Progenitor cell of endocrine pancreas (in vitro differentiated cells): ENCODE measurements at regions not wholly inside any gene's neighbourhood (a gene's known extent, or its start where the extent isn't known, plus 50 kb on each side); places are given as distances from the start of the nearest gene placed in this dataset.

ENCODE experiments used
- DNase-seq: peaks from one replicate; pipeline ENCODE4 v3.0.0; 2021; ENCODE audit warnings: low spot score; ENCODE audit not compliant: unreplicated experiment
- H3K27ac Mint-ChIP-seq: 2 replicates; pipeline ENCODE4 v1.8.0; 2021; ENCODE audit warnings: mild to moderate bottlenecking, moderate library complexity, mixed read lengths
- H3K27me3 Mint-ChIP-seq: 2 replicates; pipeline ENCODE4 v1.8.0; 2021; ENCODE audit warnings: mixed read lengths
- H3K36me3 Mint-ChIP-seq: 2 replicates; pipeline ENCODE4 v1.8.0; 2022; ENCODE audit warnings: mixed read lengths; ENCODE audit not compliant: insufficient read depth
- H3K4me1 Mint-ChIP-seq: 2 replicates; pipeline ENCODE4 v1.8.0; 2021; ENCODE audit warnings: low read depth, mixed read lengths
- H3K4me3 Mint-ChIP-seq: 2 replicates; pipeline ENCODE4 v1.8.0; 2021; ENCODE audit warnings: low read depth, mild to moderate bottlenecking, moderate library complexity, mixed read lengths
- H3K9me3 Mint-ChIP-seq: 2 replicates; pipeline ENCODE4 v1.8.0; 2021; ENCODE audit warnings: low read depth, mixed read lengths
- TF ChIP-seq, protein P1 (sequence below): fragments of 200-600 bp; sonication (generic); IDR thresholded peaks from one replicate; pipeline ENCODE4 v1.5.0; 2021; ENCODE audit warnings: antibody characterized with exemption, mild to moderate bottlenecking; ENCODE audit not compliant: unreplicated experiment

DNA sequence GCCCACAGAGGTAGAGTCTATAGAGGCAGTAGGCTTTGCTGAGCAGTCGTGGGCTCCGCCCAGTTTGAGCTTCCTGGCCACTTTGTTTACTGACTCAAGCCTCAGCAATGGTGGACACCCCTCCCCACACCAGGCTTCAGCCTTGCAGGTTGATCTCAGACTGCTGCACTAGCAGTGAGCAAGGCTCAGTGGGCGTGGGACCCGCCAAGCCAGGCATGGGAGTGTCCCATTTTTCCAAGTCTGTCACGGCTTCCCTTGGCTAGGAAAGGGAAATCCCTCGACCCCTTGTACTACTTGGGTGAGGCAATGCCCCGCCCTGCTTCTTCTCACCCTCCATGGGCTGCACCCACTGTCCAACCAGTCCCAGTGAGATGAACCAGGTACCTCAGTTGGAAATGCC lies 135.3 kb upstream of the NT5E start:
- Mint-ChIP-seq H3K9me3 (peaks cover 19% of the 10 kb centered on the region), H3K36me3 (no peaks in the 10 kb centered on the region), H3K4me3 (no peak overlapping the region), H3K4me1 (no peaks in the 10 kb centered on the region), H3K27me3 (no peaks in the 10 kb centered on the region), H3K27ac (no peak overlapping the region)
- TF ChIP-seq, protein P1, sequence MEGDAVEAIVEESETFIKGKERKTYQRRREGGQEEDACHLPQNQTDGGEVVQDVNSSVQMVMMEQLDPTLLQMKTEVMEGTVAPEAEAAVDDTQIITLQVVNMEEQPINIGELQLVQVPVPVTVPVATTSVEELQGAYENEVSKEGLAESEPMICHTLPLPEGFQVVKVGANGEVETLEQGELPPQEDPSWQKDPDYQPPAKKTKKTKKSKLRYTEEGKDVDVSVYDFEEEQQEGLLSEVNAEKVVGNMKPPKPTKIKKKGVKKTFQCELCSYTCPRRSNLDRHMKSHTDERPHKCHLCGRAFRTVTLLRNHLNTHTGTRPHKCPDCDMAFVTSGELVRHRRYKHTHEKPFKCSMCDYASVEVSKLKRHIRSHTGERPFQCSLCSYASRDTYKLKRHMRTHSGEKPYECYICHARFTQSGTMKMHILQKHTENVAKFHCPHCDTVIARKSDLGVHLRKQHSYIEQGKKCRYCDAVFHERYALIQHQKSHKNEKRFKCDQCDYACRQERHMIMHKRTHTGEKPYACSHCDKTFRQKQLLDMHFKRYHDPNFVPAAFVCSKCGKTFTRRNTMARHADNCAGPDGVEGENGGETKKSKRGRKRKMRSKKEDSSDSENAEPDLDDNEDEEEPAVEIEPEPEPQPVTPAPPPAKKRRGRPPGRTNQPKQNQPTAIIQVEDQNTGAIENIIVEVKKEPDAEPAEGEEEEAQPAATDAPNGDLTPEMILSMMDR: no peak
- DNase-seq: no peak

DNA sequence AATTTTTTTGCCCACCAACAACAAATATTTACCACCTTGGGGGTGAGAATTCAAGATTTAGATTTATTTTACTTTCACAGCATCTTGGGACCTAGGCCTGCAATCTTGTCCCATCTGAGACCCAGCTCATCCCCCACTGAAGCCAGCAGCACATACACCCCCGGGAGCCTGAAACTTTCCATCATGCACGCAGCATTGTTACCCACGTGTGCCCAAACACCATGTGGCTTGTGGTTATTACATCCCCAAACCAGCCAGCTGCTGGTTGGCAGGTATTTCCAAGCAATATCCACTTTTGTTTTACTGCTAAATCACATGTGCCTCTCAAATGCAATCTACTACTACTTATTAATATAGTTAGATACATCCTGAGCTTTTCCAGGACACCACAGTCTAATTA lies 149.3 kb upstream of the NT5E start:
- no peaks in the 10 kb centered on the region for H3K36me3 Mint-ChIP-seq
- peaks cover 5% of the 10 kb centered on the region for H3K9me3 Mint-ChIP-seq
- H3K27me3 Mint-ChIP-seq: peaks cover 3% of the 10 kb centered on the region
- no peaks in the 10 kb centered on the region for H3K4me1 Mint-ChIP-seq
- H3K4me3 Mint-ChIP-seq: no peak overlapping the region
- no peak for DNase-seq
- TF ChIP-seq, protein P1: no peak
- H3K27ac Mint-ChIP-seq: no peak overlapping the region

DNA sequence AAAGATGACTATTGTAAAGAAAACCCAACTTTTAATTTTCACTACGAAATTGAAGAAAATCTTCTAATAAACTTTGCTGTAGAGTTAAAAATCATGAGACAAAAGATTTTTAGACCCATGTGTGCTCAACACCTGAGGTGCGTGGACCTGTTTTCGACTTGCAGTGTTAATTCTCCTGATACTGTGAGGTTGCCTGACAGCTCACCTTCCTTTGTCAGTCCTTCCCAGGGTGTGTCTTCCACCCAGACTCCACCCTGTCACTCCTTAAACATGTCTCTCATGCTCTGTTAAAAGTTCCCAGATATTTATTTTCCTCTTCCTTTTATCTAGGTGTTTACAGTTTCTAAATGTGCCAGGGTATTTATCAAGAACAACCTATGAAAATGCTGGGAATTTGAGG lies 151.3 kb upstream of the NT5E start:
- Mint-ChIP-seq H3K4me3 (no peak overlapping the region), H3K27me3 (peaks cover 9% of the 10 kb centered on the region), H3K9me3 (peaks cover 2% of the 10 kb centered on the region), H3K36me3 (no peaks in the 10 kb centered on the region), H3K4me1 (no peaks in the 10 kb centered on the region), H3K27ac (no peak overlapping the region)
- no peak for DNase-seq
- TF ChIP-seq, protein P1: no peak

DNA sequence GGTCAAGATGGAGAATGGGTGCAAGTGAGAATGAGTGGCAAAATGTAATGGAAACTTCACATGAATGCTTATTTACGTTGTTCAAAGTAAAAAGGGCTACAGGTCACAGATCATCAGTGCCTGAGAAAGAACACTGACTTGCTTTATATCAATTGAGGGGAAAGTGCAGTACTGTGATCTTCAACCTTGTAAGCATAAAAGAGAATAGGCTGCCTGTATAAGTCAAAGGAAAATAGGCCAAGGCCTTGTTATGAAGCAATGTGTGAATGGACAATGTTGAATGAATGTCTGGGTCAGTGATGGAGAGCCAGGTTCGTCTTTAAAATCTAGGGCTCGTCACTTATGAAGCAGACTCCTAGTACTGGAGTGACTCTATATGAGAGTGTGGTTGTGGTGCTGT lies 158.6 kb upstream of the NT5E start:
- Mint-ChIP-seq H3K36me3 (no peaks in the 10 kb centered on the region), H3K9me3 (no peaks in the 10 kb centered on the region), H3K27me3 (peaks cover 12% of the 10 kb centered on the region), H3K4me1 (peaks cover 3% of the 10 kb centered on the region), H3K27ac (no peak overlapping the region), H3K4me3 (no peak overlapping the region)
- TF ChIP-seq, protein P1: no peak
- DNase-seq: no peak

DNA sequence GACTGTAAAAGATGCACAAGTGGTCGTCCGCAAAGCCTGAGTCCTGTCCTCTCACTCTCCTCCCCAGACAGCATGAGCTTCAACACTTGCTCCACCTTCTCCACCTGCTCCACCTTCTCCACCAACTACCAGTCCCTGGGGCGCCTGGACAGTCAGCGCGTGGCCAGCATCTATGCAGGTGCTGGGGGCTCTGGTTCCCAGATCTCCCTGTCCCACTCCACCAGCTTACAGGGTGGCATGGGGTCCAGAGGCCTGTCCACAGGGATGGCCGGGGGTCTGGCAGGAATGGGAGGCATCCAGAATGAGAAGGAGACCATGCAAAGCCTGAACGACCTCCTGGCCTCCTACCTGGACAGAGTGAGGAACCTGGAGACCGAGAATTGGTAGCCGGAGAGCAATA lies 162.2 kb upstream of the NT5E start:
- TF ChIP-seq, protein P1: no peak

More for the DNA sequence above, 162.2 kb upstream of the NT5E start:
- DNase-seq: no peak
- peaks cover 3% of the 10 kb centered on the region for H3K4me1 Mint-ChIP-seq
- no peaks in the 10 kb centered on the region for H3K9me3 Mint-ChIP-seq
- H3K27ac Mint-ChIP-seq: no peak overlapping the region
- no peak overlapping the region for H3K4me3 Mint-ChIP-seq
- H3K27me3 Mint-ChIP-seq: no peaks in the 10 kb centered on the region
- no peaks in the 10 kb centered on the region for H3K36me3 Mint-ChIP-seq
